A673 (cell line): ENCODE measurements at regions not wholly inside any gene's neighbourhood (a gene's known extent, or its start where the extent isn't known, plus 50 kb on each side); places are given as distances from the start of the nearest gene placed in this dataset.
A peak's percentile ranks its signal among the peaks of the same experiment; 100 is the strongest.

Experiments used
- BruUV-seq: library from RNA; stranded (reverse); fragments of 400-500 nt; replicated peaks from 2 replicates; lab custom pipeline; 2021; lab: Mats Ljungman, UMichigan
- CTCF ChIA-PET: fragments of 300-600 bp; sonication (Branson Sonifier 250); formaldehyde crosslinking; loops from one replicate; lab custom pipeline; 2022; ENCODE audit warnings: antibody characterized with exemption; lab: Charles Lee
- POLR2A ChIA-PET: fragments of 300-600 bp; sonication (Branson Sonifier 250); formaldehyde crosslinking; loops from one replicate; lab custom pipeline; 2022; ENCODE audit warnings: antibody characterized with exemption; ENCODE audit not compliant: low non-redundant PET; lab: Charles Lee
- DNase-seq: peaks from one replicate; pipeline ENCODE4 v3.0.0-alpha.2; 2015; ENCODE audit warnings: low spot score
- H3K27ac ChIP-seq: fragments of 200-600 bp; sonication (generic); 2 replicates; pipeline ENCODE4 v1.5.1; 2016; ENCODE audit warnings: mixed run types, low read depth, mild to moderate bottlenecking, mixed read lengths, antibody characterized with exemption, low read length; ENCODE audit not compliant: poor library complexity, severe bottlenecking
- H3K27me3 ChIP-seq: fragments of 200-600 bp; sonication (generic); replicated peaks from 2 replicates; pipeline ENCODE4 v1.6.1; 2017; ENCODE audit warnings: mixed run types, low read depth, mild to moderate bottlenecking, mixed read lengths, antibody characterized with exemption, low read length; ENCODE audit not compliant: insufficient read depth, poor library complexity
- H3K36me3 ChIP-seq: fragments of 200-600 bp; sonication (generic); 2 replicates; pipeline ENCODE4 v1.6.1; 2016; ENCODE audit warnings: mixed run types, mild to moderate bottlenecking, mixed read lengths, antibody characterized with exemption, low read length; ENCODE audit not compliant: insufficient read depth, poor library complexity, severe bottlenecking
- H3K4me1 ChIP-seq: fragments of 200-600 bp; sonication (generic); 2 replicates; pipeline ENCODE4 v1.6.1; 2017; ENCODE audit warnings: mixed run types, mild to moderate bottlenecking, mixed read lengths, antibody characterized with exemption, low read length; ENCODE audit not compliant: insufficient read depth, poor library complexity, severe bottlenecking
- H3K4me3 ChIP-seq: fragments of 200-600 bp; sonication (generic); 2 replicates; pipeline ENCODE4 v1.5.1; 2016; ENCODE audit warnings: low read depth, mixed run types, mild to moderate bottlenecking, mixed read lengths, low read length; ENCODE audit not compliant: poor library complexity, severe bottlenecking
- H3K9me3 ChIP-seq: fragments of 200-600 bp; sonication (generic); 2 replicates; pipeline ENCODE4 v1.6.1; 2016; ENCODE audit warnings: mixed run types, low read depth, mild to moderate bottlenecking, mixed read lengths, antibody characterized with exemption, low read length; ENCODE audit not compliant: poor library complexity, severe bottlenecking
- EZH2 ChIP-seq: fragments of 200-600 bp; sonication (generic); IDR thresholded peaks from 2 replicates; pipeline ENCODE4 v1.6.1; 2017; ENCODE audit warnings: borderline replicate concordance, low read depth, mild to moderate bottlenecking, mixed read lengths, antibody characterized with exemption, low read length; ENCODE audit not compliant: poor library complexity, severe bottlenecking
- intact Hi-C: fragments of 100-400 bp; cut with micrococcal nuclease; formaldehyde crosslinking; loops from one replicate; pipeline ENCODE4 v1.10.0; 2022; ENCODE audit not compliant: unreplicated experiment
- TF ChIP-seq, protein P1 (sequence below): fragments of 300-800, 200-600 bp; sonication (generic); conservative IDR thresholded peaks from 2 replicates; pipeline ENCODE4 v1.5.1; 2017; ENCODE audit warnings: low read depth, mild to moderate bottlenecking, antibody characterized with exemption, low read length, moderate library complexity, mixed read lengths

DNA sequence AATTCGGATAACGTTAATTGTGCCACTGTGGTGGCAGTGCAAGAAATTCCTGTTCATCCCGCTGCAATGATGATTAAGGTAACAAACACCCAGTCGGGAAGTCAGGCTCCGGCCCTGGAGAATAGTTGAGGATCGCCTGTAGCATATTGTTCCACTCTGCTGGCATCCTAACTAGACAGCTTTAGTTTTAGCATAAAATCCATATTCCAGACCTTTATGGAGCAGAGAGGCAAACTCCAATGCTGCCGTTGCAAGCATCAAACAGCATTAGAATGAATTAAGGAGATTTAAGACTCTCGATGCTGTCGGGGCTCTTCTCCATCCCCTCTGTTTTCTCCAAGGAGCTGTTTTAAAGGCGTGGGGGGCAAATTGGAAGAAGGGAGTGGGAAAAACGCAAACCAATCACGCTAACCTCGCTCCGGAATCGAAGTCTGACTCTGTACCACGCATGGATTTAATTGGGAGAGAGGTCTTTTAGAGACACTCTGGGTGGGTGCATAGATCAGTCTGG, 660.4 kb downstream of the VRK1 start:
- ChIA-PET POLR2A (interaction anchor here (0.7 kb wide), 1 partner anchor 25 kb away, joined by 3 read pairs; no protein-coding TSS in a partner anchor), CTCF (no interaction called here)
- Histone ChIP-seq H3K4me1 (peaks cover 30% of the 10 kb centered on the region), H3K27me3 (no peaks in the 10 kb centered on the region), H3K27ac (peak overlapping the region; percentile 80), H3K4me3 (no peak overlapping the region), H3K9me3 (peaks cover 15% of the 10 kb centered on the region), H3K36me3 (peaks cover 3% of the 10 kb centered on the region)
- no TSS peak for BruUV-seq
- intact Hi-C loops, result loop anchor here (2.0 kb wide), 1 partner anchor 47 kb away; no protein-coding TSS in a partner anchor
- no peak for DNase-seq
- TF ChIP-seq, protein P1, sequence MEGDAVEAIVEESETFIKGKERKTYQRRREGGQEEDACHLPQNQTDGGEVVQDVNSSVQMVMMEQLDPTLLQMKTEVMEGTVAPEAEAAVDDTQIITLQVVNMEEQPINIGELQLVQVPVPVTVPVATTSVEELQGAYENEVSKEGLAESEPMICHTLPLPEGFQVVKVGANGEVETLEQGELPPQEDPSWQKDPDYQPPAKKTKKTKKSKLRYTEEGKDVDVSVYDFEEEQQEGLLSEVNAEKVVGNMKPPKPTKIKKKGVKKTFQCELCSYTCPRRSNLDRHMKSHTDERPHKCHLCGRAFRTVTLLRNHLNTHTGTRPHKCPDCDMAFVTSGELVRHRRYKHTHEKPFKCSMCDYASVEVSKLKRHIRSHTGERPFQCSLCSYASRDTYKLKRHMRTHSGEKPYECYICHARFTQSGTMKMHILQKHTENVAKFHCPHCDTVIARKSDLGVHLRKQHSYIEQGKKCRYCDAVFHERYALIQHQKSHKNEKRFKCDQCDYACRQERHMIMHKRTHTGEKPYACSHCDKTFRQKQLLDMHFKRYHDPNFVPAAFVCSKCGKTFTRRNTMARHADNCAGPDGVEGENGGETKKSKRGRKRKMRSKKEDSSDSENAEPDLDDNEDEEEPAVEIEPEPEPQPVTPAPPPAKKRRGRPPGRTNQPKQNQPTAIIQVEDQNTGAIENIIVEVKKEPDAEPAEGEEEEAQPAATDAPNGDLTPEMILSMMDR, result no peak
- TF ChIP-seq EZH2, result no peak

DNA sequence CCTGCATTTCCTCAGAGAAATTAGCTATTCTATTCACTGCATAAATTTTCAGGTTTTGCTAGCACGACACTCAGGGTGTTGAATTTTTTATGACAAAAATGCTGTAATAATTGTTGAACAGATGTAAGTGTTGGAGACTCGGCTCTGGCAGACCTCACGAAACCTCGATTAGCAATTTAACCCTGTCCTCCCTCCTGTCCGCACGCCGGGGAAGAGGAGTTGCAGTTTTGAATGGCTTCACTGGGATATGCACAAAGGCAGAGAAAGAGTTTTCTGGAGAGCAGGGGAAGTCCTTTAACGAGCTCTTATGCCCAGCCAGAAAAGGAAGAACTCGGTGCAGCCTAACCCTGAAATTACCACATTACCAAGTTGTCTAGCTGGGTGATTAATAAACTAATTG, 661.1 kb downstream of the VRK1 start:
- ChIA-PET POLR2A (interaction anchor here (0.7 kb wide), 1 partner anchor 25 kb away, joined by 3 read pairs; no protein-coding TSS in a partner anchor), CTCF (interaction anchor here (0.5 kb wide), 1 partner anchor 1834 kb away, joined by 21 read pairs; no protein-coding TSS in a partner anchor)
- H3K4me1 ChIP-seq, result peaks cover 30% of the 10 kb centered on the region
- peak overlapping the region; percentile 30 for H3K4me3 ChIP-seq
- peaks cover 3% of the 10 kb centered on the region for H3K36me3 ChIP-seq
- no peaks in the 10 kb centered on the region for H3K27me3 ChIP-seq
- DNase-seq, result no peak
- peaks cover 19% of the 10 kb centered on the region for H3K9me3 ChIP-seq
- TF ChIP-seq, protein P1, result no peak
- TF ChIP-seq EZH2, result no peak
- peak overlapping the region; percentile 80 for H3K27ac ChIP-seq
- intact Hi-C loops, result loop anchor here (2.0 kb wide), 1 partner anchor 47 kb away; no protein-coding TSS in a partner anchor
- BruUV-seq, result TSS peak; percentile 93

DNA sequence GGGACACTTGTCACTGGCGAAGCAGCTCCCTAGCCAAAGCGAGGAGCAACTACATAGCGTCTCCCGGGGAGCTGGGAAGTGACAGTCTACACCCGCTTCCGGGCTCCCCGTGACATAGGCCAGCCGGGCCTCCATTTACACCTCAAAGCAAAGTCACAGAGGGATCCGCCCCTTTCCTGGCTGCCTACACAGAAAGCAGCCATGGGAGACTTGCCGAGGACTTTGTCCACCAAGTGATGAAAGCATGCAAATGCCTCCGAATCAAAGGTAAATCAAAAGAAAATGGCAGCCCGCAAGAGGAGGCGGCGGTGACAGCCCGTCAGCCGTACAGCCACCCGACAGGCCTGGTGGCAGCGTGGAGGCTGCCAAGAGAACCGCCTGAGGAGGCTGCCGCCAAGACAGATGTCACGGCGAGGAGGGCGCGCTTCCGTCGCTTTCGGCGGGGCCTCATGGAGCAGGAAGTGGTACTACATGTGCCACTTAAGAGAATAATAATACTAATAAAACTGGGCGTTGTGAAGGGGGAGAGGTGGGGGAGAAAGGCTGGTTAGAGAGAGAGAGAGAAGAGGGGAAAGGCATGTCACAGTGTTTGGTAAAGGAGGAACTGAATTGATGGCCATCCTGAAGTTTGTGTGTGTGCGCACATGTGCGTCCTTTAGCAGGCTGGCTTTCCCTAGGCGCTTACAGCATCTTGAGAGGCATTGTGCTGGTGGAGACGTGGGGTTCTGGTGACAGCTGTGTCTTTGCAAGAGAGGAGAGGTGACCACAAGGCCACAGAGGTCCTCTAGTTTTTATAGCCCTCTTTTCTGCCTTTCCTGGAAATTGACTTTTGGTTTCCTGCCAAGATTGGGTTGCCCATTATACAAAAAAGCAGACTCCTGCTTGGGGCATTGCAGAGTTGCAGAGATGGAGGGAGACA, 661.7 kb downstream of the VRK1 start:
- TF ChIP-seq, protein P1, result no peak; the same call in 1 of the 2 replicates
- TF ChIP-seq EZH2, result no peak
- ChIA-PET POLR2A (no interaction called here), CTCF (interaction anchor here (0.5 kb wide), 1 partner anchor 1835 kb away, joined by 21 read pairs; no protein-coding TSS in a partner anchor)
- Histone ChIP-seq H3K27ac (peak overlapping the region; percentile 80), H3K4me3 (peak overlapping the region; percentile 30), H3K4me1 (peaks cover 30% of the 10 kb centered on the region), H3K36me3 (peaks cover 3% of the 10 kb centered on the region), H3K9me3 (peaks cover 19% of the 10 kb centered on the region), H3K27me3 (no peaks in the 10 kb centered on the region)
- intact Hi-C loops, result loop anchor here (2.0 kb wide), 1 partner anchor 48 kb away; no protein-coding TSS in a partner anchor
- peak; percentile 95 for DNase-seq
- TSS peak; percentile 77 for BruUV-seq
